ENCODE measurements at regions not wholly inside any gene's neighbourhood (a gene's known extent, or its start where the extent isn't known, plus 50 kb on each side); places are given as distances from the start of the nearest gene placed in this dataset.

GRCh38 chr1:239892602-239893001 lies 199.1 kb upstream of the FMN2 start:
- Histone ChIP-seq H3K79me1 (ENCODE audit: low read depth, low read length) (no peaks in the 10 kb centered on the region), H3K27me3 (ENCODE audit: control insufficient read depth in 3 of 3, insufficient read depth in 3 of 3, low read depth in 1 of 3, low read length in 3 of 3) (no peaks in the 10 kb centered on the region), H3K27ac (replicated peaks; ENCODE audit: low read length) (no peak overlapping the region), H4K91ac (ENCODE audit: low read depth, low read length, poor library complexity) (no peak overlapping the region), H3K4me1 (ENCODE audit: control insufficient read depth in 2 of 2, insufficient read depth in 1 of 2, low read depth in 1 of 2, low read length in 2 of 2) (peaks cover under 1 to 2% of the 10 kb centered on the region in 2 donors), H3K36me3 (replicated peaks in 1 of 2; ENCODE audit: control insufficient read depth in 2 of 2, insufficient read depth in 2 of 2, low read length in 2 of 2) (no peaks in the 10 kb centered on the region), H3K9ac (ENCODE audit: low read depth, low read length, poor library complexity) (no peak overlapping the region), H2BK12ac (ENCODE audit: low read length) (no peak overlapping the region), H2AK5ac (ENCODE audit: low read depth, low read length) (no peak overlapping the region), H3K23ac (ENCODE audit: low read depth, low read length, poor library complexity) (no peak overlapping the region), H3K14ac (ENCODE audit: low read length) (no peak overlapping the region), H3K9me3 (replicated peaks in 1 of 2; ENCODE audit: control insufficient read depth in 2 of 2, insufficient read depth in 1 of 2, low read depth in 1 of 2, low read length in 2 of 2) (no peaks in the 10 kb centered on the region), H3K4me3 (ENCODE audit: low read length in 2 of 2) (no peak overlapping the region), H3K18ac (ENCODE audit: low read length) (no peak overlapping the region), H3K4ac (ENCODE audit: low read length) (no peak overlapping the region), H2BK15ac (ENCODE audit: low read length) (no peak overlapping the region), H2BK120ac (ENCODE audit: low read depth, low read length) (no peak overlapping the region), H4K8ac (ENCODE audit: low read depth, low read length) (no peak overlapping the region), H2AFZ (ENCODE audit: low read length) (no peak overlapping the region), H3K4me2 (ENCODE audit: insufficient read depth, low read length, poor library complexity, severe bottlenecking) (no peak overlapping the region), H2BK5ac (ENCODE audit: low read length) (no peak overlapping the region)
- no peak for DNase-seq (ENCODE audit: low spot score)

- Histone ChIP-seq H2BK120ac (ENCODE audit: low read depth, low read length) (no peak overlapping the region), H3K4me1 (ENCODE audit: control insufficient read depth in 2 of 2, insufficient read depth in 1 of 2, low read depth in 1 of 2, low read length in 2 of 2) (peaks cover 2 to 3% of the 10 kb centered on the region in 2 donors), H4K8ac (ENCODE audit: low read depth, low read length) (no peak overlapping the region), H3K4me2 (ENCODE audit: insufficient read depth, low read length, poor library complexity, severe bottlenecking) (no peak overlapping the region), H3K18ac (ENCODE audit: low read length) (no peak overlapping the region), H3K27ac (replicated peaks; ENCODE audit: low read length) (no peak overlapping the region), H3K9ac (ENCODE audit: low read depth, low read length, poor library complexity) (no peak overlapping the region), H4K91ac (ENCODE audit: low read depth, low read length, poor library complexity) (no peak overlapping the region), H2BK5ac (ENCODE audit: low read length) (no peak overlapping the region), H2AK5ac (ENCODE audit: low read depth, low read length) (no peak overlapping the region), H2AFZ (ENCODE audit: low read length) (no peak overlapping the region), H3K36me3 (replicated peaks in 1 of 2; ENCODE audit: control insufficient read depth in 2 of 2, insufficient read depth in 2 of 2, low read length in 2 of 2) (no peaks in the 10 kb centered on the region), H3K23ac (ENCODE audit: low read depth, low read length, poor library complexity) (no peak overlapping the region), H3K79me1 (ENCODE audit: low read depth, low read length) (no peaks in the 10 kb centered on the region), H3K14ac (ENCODE audit: low read length) (no peak overlapping the region), H3K9me3 (replicated peaks in 1 of 2; ENCODE audit: control insufficient read depth in 2 of 2, insufficient read depth in 1 of 2, low read depth in 1 of 2, low read length in 2 of 2) (no peaks in the 10 kb centered on the region), H3K4ac (ENCODE audit: low read length) (no peak overlapping the region), H2BK15ac (ENCODE audit: low read length) (no peak overlapping the region), H3K27me3 (ENCODE audit: control insufficient read depth in 3 of 3, insufficient read depth in 3 of 3, low read depth in 1 of 3, low read length in 3 of 3) (no peaks in the 10 kb centered on the region), H3K4me3 (ENCODE audit: low read length in 2 of 2) (no peak overlapping the region), H2BK12ac (ENCODE audit: low read length) (no peak overlapping the region)
- no CpG with 5 or more reads among the region's 3 CpGs for WGBS, 2 donors (ENCODE audit: extremely low coverage in 2 of 2, insufficient read length in 2 of 2, insufficient replicate concordance in 1 of 2)
- no peak for DNase-seq (ENCODE audit: low spot score)
Measured at GRCh38 chr1:239893127-239893731, 198.5 kb upstream of the FMN2 start.

DNA sequence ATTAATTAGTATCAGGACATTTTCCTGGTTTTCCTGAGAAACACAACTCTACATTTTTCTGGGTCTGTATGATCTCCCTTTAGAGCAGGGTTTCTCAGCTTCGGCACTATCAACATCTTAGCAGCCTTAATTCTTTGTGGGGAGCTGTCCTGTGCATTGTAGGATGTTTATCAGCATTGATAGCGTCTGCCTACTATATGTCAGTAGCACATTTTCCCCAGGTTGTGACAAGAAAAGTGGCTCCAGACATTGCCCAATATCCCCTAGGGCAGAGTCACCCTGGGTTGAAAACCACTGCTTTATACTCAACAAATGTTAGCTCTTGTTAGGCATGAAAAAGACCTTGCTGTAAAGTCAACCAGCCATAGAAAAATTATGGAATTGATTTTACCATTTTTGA lies 195.1 kb upstream of the FMN2 start:
- H3K23ac ChIP-seq (ENCODE audit: low read depth, low read length, poor library complexity), result no peak overlapping the region
- H3K9ac ChIP-seq (ENCODE audit: low read depth, low read length, poor library complexity), result no peak overlapping the region
- H4K91ac ChIP-seq (ENCODE audit: low read depth, low read length, poor library complexity), result no peak overlapping the region
- no peak overlapping the region for H2BK12ac ChIP-seq (ENCODE audit: low read length)
- no peak overlapping the region for H3K27ac ChIP-seq (replicated peaks; ENCODE audit: low read length)
- no peak for DNase-seq (ENCODE audit: low spot score)
- no peak overlapping the region for H4K8ac ChIP-seq (ENCODE audit: low read depth, low read length)
- no peaks in the 10 kb centered on the region for H3K79me1 ChIP-seq (ENCODE audit: low read depth, low read length)
- no peak overlapping the region for H3K4me2 ChIP-seq (ENCODE audit: insufficient read depth, low read length, poor library complexity, severe bottlenecking)
- WGBS, 2 donors (ENCODE audit: extremely low coverage in 2 of 2, insufficient read length in 2 of 2, insufficient replicate concordance in 1 of 2), result no CpG with 5 or more reads among the region's 2 CpGs
- no peak overlapping the region for H2BK15ac ChIP-seq (ENCODE audit: low read length)
- no peak overlapping the region for H3K4me3 ChIP-seq (ENCODE audit: low read length in 2 of 2)
- H3K14ac ChIP-seq (ENCODE audit: low read length), result no peak overlapping the region
- no peaks in the 10 kb centered on the region for H3K27me3 ChIP-seq (ENCODE audit: control insufficient read depth in 3 of 3, insufficient read depth in 3 of 3, low read depth in 1 of 3, low read length in 3 of 3)
- H3K4ac ChIP-seq (ENCODE audit: low read length), result no peak overlapping the region
- H2BK120ac ChIP-seq (ENCODE audit: low read depth, low read length), result no peak overlapping the region
- H3K4me1 ChIP-seq (ENCODE audit: control insufficient read depth in 2 of 2, insufficient read depth in 1 of 2, low read depth in 1 of 2, low read length in 2 of 2), result peaks cover 2 to 3% of the 10 kb centered on the region in 2 donors
- no peak overlapping the region for H2AFZ ChIP-seq (ENCODE audit: low read length)
- H3K9me3 ChIP-seq (replicated peaks in 1 of 2; ENCODE audit: control insufficient read depth in 2 of 2, insufficient read depth in 1 of 2, low read depth in 1 of 2, low read length in 2 of 2), result no peaks in the 10 kb centered on the region
- H3K36me3 ChIP-seq (replicated peaks in 1 of 2; ENCODE audit: control insufficient read depth in 2 of 2, insufficient read depth in 2 of 2, low read length in 2 of 2), result no peaks in the 10 kb centered on the region
- no peak overlapping the region for H2BK5ac ChIP-seq (ENCODE audit: low read length)
- H3K18ac ChIP-seq (ENCODE audit: low read length), result peak overlapping the region; percentile 3
- no peak overlapping the region for H2AK5ac ChIP-seq (ENCODE audit: low read depth, low read length)

DNA sequence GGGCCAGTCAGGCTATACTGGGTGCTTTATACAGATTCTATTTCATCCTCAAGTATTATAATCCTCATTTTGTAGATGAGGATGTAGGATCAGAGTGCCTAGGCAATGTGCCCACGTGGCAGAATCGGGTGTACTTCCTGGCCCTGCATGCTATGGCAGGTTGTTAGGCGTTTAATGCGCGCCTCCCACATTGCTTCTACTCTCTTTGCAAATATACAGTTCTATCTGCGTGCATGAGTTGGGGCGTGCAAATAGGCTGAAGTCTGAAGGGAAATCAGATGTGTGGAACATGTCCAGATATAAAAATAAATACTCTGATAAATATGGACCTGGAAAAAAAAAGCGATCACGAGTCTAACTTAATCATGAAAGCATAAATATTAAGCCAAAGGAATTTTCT lies 194.7 kb upstream of the FMN2 start:
- no peak overlapping the region for H3K4me3 ChIP-seq (ENCODE audit: low read length in 2 of 2)
- no peak for DNase-seq (ENCODE audit: low spot score)
- no peak overlapping the region for H2BK15ac ChIP-seq (ENCODE audit: low read length)
- no peaks in the 10 kb centered on the region for H3K36me3 ChIP-seq (replicated peaks in 1 of 2; ENCODE audit: control insufficient read depth in 2 of 2, insufficient read depth in 2 of 2, low read length in 2 of 2)
- H2AFZ ChIP-seq (ENCODE audit: low read length), result no peak overlapping the region
- no peak overlapping the region for H3K23ac ChIP-seq (ENCODE audit: low read depth, low read length, poor library complexity)
- H4K91ac ChIP-seq (ENCODE audit: low read depth, low read length, poor library complexity), result no peak overlapping the region
- no peak overlapping the region for H2BK120ac ChIP-seq (ENCODE audit: low read depth, low read length)
- H3K79me1 ChIP-seq (ENCODE audit: low read depth, low read length), result no peaks in the 10 kb centered on the region
- no peak overlapping the region for H3K14ac ChIP-seq (ENCODE audit: low read length)
- H3K4ac ChIP-seq (ENCODE audit: low read length), result no peak overlapping the region
- no peak overlapping the region for H3K9ac ChIP-seq (ENCODE audit: low read depth, low read length, poor library complexity)
- H3K9me3 ChIP-seq (replicated peaks in 1 of 2; ENCODE audit: control insufficient read depth in 2 of 2, insufficient read depth in 1 of 2, low read depth in 1 of 2, low read length in 2 of 2), result no peaks in the 10 kb centered on the region
- no peaks in the 10 kb centered on the region for H3K27me3 ChIP-seq (ENCODE audit: control insufficient read depth in 3 of 3, insufficient read depth in 3 of 3, low read depth in 1 of 3, low read length in 3 of 3)
- no peak overlapping the region for H3K27ac ChIP-seq (replicated peaks; ENCODE audit: low read length)
- H3K4me2 ChIP-seq (ENCODE audit: insufficient read depth, low read length, poor library complexity, severe bottlenecking), result no peak overlapping the region
- peak overlapping the region; percentile 25 for H3K18ac ChIP-seq (ENCODE audit: low read length)
- peaks cover 2 to 3% of the 10 kb centered on the region in 2 donors for H3K4me1 ChIP-seq (ENCODE audit: control insufficient read depth in 2 of 2, insufficient read depth in 1 of 2, low read depth in 1 of 2, low read length in 2 of 2)
- no peak overlapping the region for H2AK5ac ChIP-seq (ENCODE audit: low read depth, low read length)
- H2BK5ac ChIP-seq (ENCODE audit: low read length), result no peak overlapping the region
- H4K8ac ChIP-seq (ENCODE audit: low read depth, low read length), result no peak overlapping the region
- no peak overlapping the region for H2BK12ac ChIP-seq (ENCODE audit: low read length)
- WGBS, 2 donors (ENCODE audit: extremely low coverage in 2 of 2, insufficient read length in 2 of 2, insufficient replicate concordance in 1 of 2), result no CpG with 5 or more reads among the region's 9 CpGs
